GM19351 (cell line): ENCODE measurements at regions not wholly inside any gene's neighbourhood (a gene's known extent, or its start where the extent isn't known, plus 50 kb on each side); places are given as distances from the start of the nearest gene placed in this dataset.
"Not testable (repeated sequence)": the region's sequence is repeated elsewhere in the genome, so short reads cannot be mapped to it uniquely, and the experiment has no call there.

Experiments
- ATAC-seq: cut with Tn5 transposase; IDR thresholded peaks from one replicate; pipeline ENCODE4 v1.9.1; 2021; ENCODE audit warnings: mild to moderate bottlenecking, moderate library complexity; ENCODE audit not compliant: unreplicated experiment

GRCh38 chr6:92428448-92428847, 990.9 kb downstream of the EPHA7 start:
- ATAC-seq, result no peak

GRCh38 chr6:92427453-92427852, 991.9 kb downstream of the EPHA7 start:
- no peak for ATAC-seq

- no peak for ATAC-seq
Observed at GRCh38 chr6:92415656-92416055, 1003.7 kb downstream of the EPHA7 start.

DNA sequence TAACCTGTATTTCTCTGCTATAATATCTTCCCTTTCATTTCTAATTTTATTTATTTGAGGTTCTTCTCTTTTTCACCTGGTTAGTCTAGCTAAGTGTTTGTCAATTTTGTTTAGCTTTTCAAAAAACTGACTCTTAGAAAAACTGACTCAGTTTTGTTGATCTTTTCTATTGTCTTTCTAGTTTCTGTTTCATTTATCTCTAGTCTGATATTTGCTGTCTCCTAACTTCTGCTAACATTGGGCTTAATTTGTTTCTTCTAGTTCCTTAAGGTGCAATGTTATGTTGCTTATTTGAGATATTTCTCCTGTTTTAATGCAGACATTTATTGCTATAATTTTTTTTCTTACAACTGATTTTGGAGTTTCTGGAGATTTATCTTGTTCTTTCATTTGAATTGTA, 1011.0 kb downstream of the EPHA7 start:
- ATAC-seq, result no peak

DNA sequence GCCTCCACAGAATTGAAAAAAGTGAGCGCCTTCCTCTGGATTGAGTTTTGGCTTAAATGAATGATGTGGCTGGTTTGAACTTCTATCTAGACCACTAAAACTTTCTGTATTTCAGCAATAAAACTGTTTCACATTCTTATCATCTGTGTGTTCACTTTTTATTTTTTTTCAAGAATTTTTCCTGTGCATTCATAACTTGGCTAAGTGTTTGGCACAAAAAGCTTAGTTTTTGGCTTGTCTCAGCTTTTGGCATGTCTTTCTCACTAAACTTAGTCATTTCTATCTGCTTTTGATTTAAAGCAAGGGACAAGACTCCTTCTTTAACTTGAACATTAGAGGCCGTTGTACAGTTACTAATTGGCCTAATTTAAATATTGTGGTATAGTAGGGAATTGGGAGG, 1015.1 kb downstream of the EPHA7 start:
- ATAC-seq, result no peak

- ATAC-seq, result no peak
Observed at GRCh38 chr6:92399911-92400310, 1019.4 kb downstream of the EPHA7 start.

DNA sequence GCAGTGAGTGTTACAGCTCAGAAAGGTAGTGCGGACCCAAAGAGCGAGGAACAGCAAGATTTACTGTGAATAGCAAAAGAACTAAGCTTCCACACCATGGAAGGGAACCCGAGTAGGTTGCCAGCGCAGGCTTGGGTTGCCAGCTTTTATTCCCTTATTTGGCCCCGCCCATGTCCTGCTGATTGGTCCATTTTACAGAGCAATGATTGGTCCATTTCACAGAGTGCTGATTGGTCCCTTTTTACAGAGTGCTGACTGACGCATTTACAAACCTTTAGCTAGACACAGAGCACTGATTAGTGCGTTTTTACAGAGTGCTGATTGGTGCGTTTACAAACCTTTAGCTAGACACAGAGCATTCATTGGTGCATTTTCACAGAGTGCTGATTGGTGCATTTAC, 1030.7 kb downstream of the EPHA7 start:
- ATAC-seq, result not testable (repeated sequence)

DNA sequence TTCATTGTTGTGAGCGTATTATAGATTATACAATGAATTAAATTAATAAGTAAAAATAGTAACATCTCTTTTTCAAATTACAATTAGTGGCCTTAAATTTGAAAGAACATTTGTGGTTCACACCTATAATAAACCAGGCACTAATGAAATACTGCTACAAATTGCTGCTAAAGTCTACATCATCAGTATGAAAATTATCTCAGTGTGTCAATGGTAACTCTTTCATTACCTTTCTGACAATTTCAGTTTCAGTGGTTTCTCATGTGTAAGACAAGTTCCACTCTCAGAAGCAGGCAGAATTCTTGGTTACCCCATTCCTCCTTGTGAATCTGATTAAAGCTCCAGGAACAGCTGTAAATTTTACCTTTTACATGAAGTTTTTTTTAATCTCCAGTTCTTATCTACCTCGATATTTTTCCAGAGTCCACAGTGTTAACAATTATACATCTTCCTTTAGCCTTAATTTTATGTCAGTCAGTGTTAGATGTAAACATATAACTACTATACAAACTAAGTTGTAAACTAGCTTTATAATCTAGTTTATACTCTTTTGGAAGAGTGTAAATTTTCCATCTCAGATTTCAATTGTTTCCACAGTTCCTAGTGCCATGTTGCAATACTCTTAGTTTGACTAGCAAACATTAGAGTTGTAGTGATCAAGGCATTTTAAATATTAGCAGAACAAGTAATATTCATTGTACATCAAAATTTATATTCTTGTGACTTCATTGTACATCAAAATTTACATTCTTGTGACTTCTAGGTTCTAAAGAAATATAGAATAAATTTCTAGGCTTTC, 1038.4 kb downstream of the EPHA7 start:
- peak; percentile 58 for ATAC-seq

- no peak for ATAC-seq
Observed at GRCh38 chr6:92377137-92377536, 1042.2 kb downstream of the EPHA7 start.

DNA sequence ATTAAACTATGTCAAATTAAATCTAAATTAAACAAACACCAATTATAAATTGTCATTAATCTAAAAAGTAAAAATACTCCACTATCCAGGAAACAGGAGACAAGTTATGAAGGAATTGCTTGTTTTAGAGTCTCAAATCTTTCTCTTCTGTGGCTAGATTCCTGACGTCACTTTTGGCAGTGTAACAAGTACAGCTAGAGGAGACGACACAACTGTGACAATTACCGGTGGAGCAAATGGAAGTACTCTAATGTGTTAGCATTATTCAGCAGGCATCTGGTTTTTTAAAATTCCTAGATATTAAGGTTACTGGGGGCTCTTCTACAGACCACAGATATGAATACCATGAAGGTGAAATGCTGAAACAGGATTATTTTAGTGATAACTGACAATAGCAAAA, 1042.7 kb downstream of the EPHA7 start:
- no peak for ATAC-seq

GRCh38 chr6:92371211-92372208, 1047.8 kb downstream of the EPHA7 start:
- ATAC-seq, result no peak

GRCh38 chr6:92369309-92369708, 1050.0 kb downstream of the EPHA7 start:
- no peak for ATAC-seq

DNA sequence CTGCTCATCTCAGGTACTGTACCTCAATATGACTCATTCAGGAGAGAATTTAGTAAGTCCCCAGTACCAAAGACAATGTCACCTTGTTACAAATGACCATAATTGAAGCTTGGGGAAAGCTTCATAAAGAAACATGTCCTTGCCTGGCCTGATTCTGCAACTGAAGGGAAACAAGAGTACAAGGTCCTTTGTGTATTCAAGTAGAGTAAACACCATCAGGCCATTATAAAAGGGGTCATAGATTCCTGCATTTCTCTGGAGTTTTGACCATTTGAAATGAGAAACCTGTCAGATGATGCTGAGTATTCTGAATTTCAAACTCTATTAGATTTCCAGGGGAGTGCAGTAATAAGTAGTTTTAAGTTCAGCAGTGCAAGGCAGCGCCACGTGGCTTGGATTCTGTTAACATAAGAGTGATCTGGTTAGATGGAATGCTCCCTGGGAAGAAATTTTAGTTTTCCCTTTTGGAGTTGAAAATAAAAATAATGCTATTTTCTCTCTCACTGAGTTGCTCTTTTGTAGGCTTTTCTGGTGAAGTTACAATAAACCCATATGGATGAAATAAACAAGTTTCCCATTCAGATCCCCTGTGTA, 1054.3 kb downstream of the EPHA7 start:
- no peak for ATAC-seq

DNA sequence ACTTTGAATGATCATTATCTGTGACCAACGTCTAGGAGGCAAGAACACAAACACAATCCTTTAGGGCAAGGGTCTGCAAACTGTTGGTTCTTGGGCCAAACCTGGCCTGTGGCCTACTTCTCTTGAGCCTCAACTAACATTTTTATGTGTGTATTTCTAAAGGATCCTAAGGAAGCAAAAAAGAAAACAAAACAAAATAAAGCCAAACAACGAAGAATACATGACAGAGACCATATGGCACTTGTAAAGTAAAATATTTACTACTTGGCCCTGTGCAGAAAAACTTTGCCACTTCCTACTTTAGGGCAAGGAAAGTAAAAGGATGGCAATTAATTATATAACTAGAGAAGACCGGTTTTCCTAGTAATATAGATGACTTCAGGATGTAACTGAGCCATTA, 1056.2 kb downstream of the EPHA7 start:
- ATAC-seq, result no peak

DNA sequence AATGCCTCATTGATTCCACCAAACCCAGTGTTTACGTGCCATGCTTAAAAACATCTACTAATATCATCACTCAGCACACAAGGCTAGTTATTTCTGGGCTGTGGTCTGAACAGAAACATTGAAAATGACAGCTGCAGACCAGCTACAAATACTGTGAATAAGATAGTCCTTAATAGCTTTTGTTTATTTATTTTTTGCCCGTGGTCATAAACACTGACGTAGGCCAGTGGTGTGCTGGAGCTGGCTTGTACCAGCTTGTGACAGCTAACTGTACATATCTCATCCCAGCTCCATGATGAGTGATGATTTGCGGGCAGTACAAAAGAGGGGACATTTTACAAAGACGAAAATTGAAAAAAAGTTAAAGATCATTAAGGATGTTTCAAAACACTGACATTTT, 1057.0 kb downstream of the EPHA7 start:
- ATAC-seq, result no peak

DNA sequence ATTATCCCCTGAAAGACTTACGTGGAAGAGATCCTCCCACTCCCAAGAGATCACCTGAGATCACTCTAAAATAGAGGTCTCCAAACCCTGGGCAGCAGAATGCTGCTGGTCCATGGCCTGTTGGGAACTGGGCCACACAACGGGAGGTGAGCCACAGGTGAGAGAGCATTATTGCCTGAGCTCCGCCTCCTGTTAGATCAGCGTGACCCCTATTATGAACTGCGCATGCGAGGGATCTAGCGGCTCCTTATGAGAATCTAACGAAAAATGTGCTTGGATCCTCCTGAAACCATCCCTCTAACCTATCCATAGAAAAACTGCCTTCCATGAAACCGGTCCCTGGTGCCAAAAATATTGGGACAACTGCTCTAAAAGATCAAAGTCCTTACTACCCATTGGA, 1057.4 kb downstream of the EPHA7 start:
- no peak for ATAC-seq

GRCh38 chr6:92354270-92354829, 1065.0 kb downstream of the EPHA7 start:
- no peak for ATAC-seq

- no peak for ATAC-seq
Observed at GRCh38 chr6:92352130-92352529, 1067.2 kb downstream of the EPHA7 start.

DNA sequence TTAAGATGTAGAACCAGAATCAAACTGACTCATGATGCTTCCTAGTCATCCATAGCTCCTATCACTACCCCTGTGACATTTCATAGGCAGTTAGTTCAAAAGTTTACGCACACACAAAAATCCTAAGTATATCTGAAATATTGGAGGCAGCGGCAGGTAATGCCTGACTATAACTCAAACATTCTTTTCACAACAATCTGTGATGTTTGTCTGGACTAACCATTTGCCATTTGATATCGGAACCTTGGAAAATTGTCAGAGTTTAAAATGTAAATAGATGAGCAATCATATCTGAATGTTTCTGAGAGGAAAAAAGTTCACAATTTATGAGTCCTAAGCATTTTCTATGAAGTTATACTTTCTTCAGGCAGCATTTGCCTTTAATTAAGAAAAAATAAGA, 1078.2 kb downstream of the EPHA7 start:
- ATAC-seq, result no peak

DNA sequence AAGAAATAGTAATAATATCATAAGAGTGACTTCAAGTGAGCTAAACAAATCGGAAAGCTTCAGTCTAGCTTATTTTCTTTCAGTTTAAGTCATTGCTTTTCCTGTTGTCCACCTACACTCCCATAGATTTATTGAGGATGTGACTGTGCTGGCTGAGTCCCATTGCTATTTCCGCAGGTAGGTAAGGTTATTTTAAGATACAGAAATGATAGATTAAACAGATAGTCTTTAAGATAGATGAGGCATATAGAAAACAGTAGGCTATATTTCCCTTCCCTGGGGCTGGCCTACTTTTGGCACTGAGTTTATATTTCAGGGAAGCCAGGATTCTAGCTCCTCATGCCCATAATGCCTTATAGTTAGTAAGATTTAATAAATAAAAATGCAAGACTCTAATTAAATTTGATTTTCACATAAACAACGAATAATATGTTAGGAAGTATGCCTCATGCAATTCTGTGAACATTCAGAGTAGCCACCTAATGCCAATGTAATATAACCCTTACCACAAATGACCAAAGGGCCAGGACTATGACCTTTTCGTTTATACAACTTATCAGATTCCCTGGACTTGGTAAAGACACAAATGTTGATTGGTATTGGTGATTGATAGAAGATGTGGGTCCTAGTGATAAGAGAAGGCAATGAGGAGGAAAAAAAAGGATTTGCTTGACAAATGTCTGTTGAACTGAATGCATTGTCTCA, 1079.3 kb downstream of the EPHA7 start:
- ATAC-seq, result no peak

DNA sequence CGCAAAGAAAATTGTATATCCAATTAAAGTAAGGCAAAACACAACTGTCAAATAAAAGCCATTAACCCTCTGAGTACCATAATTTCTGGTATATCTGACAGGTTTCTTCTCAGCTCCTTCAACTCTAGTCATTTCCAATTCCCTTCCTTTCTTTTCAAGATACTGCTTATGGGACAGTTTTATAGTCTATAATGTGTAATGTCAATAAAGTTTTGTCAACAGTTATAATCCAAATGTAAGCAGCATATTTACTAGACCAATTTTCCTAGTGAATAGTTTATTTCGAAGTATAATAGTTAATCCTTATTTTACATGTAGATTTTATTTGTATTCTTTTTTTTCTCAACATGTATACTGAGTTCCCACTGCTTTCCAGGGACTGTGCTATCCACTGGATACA, 1081.8 kb downstream of the EPHA7 start:
- no peak for ATAC-seq
